Hippocampal formation (tissue), 2 donors: ENCODE measurements at regions not wholly inside any gene's neighbourhood (a gene's known extent, or its start where the extent isn't known, plus 50 kb on each side); places are given as distances from the start of the nearest gene placed in this dataset.

Experiments
- DNase-seq, 2 donors: peaks; one replicate each; lab custom pipeline; 2025; lab: John Stamatoyannopoulos, UW

DNA sequence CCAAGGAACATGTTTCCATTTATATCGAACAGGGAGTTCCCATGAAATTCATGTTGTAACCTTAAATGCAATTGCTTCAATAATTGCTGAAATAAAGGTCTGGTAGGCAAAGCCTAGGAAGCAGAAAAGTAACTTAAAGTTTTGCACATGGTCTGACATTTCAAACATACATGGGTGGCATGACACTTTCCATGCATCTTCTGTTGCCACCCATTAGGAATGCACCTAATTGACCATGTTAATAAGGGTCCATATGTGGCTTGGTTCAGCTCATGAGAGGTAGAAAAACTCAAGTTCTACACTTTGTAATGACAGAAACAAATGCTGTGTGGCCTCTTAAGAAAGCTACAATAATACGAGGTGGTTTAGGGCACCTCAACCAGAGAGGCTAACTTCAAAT lies 72.0 kb upstream of the GORAB start:
- DNase-seq = no peak

DNA sequence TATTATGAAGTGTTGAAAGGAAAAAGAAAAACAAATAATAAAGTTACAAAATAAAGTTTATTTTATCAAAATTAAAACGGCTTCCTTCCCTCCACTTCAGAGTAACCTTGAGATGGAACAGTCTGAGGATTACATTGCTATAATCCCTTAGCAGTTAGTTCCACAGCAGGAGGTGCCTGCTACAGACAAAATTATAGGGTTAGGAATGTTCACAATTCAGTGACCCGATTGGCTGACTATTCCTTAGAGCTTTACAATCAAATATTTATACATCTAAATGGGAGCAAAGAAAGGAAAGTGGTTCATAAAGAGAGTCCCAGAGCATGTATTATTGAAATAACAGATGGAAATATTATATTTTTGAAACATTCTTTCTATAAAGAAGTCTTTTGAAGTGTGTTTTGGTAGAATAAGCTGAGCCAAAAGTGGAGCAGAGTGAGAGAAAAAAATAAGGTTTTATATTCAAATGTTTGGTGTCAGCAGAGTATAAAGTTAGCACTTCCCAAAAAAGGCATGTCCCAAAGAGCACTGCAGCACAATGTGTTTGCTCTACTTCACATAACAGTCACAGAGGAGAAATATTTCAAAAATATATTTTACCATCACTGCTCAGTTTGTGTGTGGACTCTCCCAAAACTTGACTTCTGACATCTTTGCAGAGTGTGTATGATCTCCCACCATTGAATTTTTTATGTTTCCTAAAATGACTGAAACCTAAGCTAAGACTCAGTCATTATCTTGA lies 71.4 kb upstream of the GORAB start:
- no peak for DNase-seq

DNA sequence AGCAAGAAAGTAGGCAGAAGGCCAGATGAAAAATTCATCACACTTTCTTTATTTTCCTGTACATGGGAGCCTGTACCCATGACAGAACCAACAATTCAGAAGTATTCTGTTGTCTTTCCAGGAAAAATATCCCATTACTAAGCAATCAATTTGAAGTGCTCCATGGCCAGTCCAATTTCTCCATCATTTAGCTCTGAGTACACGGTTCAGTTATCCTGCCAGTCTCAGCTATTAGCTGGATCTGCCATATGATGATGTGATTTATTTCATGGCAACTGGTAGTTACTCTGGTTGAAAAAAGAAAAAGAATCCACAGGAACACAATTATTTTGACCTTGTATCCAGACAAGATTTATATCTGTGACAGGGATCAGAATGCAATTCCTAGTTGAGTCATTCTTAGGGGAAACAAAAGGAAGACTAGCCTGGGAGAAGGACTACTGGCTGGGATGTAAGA lies 70.6 kb upstream of the GORAB start:
- DNase-seq = no peak

DNA sequence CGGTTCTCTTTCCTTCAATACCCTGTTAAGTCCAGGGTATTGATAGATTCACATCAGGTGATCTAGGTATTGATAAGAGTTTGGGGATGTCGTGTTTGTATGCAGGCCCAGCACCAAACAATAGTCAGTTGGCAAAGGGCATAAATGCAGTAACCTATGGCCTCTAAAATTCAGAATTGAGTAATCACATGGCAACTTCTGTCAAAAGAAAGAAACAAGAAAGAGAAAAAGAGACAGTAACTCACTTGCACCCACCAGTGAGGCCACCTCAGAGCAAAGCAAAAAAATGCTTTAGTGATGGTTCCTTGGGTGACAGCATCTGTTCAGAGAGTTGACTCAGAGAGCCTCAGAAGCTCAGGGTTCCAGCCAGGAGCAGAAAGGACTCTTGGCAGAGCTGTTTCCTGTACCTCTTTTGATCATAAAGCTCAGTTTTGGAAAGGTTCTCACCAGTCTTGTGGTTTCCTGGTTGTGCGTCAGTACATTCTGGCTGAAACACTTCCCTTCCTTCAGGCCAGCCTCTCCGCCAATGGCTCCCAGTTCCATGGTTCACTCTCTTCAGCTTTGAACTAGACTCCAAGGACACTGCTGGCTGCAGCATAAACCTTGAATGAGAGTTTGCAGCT lies 70.1 kb upstream of the GORAB start:
- DNase-seq = no peak

DNA sequence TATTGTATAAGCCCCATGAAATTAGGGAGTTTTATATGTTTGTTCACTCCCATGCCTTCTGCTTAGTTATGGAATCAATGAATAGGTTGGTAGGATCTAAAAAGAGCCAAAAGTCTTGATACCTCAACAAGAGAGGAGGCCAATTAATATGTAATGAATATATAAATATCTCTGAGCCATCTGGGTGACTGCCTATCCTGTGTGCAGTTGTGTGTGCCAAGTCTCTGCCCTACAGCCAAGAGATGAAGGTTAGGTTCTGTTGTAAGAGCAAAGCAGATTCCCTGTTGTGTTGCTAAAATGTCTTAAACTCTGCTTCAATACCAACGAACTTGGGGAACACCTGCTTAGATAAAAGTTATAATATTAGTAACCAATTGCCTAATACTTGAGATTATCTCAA lies 61.8 kb upstream of the GORAB start:
- DNase-seq = no peak

DNA sequence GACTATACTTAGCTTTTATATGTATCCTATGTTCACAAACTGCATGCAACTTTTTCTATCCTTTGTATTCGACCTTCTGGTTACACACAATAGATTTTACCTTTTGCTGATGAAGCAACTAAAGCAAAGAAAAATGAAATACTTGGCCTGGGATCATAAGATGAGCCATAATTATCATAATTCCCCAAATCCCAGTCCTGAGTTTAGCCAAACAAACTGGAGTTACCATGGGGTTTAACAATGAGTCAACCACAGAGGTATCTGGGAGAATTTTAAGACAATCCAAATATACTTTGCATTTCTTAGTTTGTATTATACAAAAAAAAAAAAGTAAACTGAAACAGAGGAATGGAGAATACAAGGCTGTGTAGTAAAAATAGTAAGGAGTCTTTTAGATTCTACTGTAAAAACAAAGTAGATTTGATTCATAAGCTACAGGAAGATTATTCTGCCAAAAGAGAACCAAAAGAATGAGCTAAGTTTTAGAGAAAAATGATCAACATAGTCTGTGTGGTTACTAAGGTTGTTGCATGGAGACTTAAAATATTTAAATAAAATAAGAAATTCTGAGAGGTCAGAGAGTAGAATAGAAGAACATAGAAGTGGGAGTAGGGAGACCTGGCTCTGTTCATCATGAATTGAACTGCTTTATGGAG lies 60.4 kb upstream of the GORAB start:
- no peak for DNase-seq

DNA sequence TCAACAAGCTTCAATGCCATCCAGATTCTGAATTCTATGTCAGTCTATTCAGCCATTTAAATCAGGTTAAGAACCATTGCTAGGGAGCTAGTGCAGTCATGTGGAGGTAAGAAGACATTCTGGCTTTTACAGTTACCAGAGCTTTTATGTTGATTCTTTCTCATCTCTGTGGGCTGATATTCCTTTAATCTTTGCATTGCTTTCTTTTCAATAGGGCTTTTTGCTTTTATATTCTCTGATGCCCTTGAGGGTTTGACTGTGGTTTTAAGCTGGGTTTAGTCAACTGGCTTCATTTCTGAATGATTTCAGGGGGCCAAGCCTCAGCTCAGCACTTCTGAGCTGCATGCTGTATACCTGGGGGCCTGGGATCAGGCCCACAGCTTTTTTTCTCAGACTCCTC lies 51.0 kb upstream of the GORAB start:
- DNase-seq = no peak
